UCSD-AML1 (cell line): ENCODE measurements at regions not wholly inside any gene's neighbourhood (a gene's known extent, or its start where the extent isn't known, plus 50 kb on each side); places are given as distances from the start of the nearest gene placed in this dataset.

ENCODE experiments used
- DNase-seq: peaks from one replicate; lab custom pipeline; 2025; ENCODE audit not compliant: unreplicated experiment; lab: John Stamatoyannopoulos, UW

- DNase-seq = no peak
These were observed 318.7 kb upstream of the CHRM2 start for GRCh38 chr7:136549756-136550155.

- DNase-seq = no peak
These were observed 334.7 kb upstream of the CHRM2 start for GRCh38 chr7:136533732-136534131.

GRCh38 chr7:136530831-136531230 lies 337.6 kb upstream of the CHRM2 start:
- DNase-seq = no peak

GRCh38 chr7:136528329-136528728 lies 340.1 kb upstream of the CHRM2 start:
- no peak for DNase-seq

- no peak for DNase-seq
These were observed 340.9 kb upstream of the CHRM2 start for GRCh38 chr7:136527554-136527953.

GRCh38 chr7:136526408-136527105 lies 341.9 kb upstream of the CHRM2 start:
- no peak for DNase-seq

GRCh38 chr7:136523571-136523970 lies 344.9 kb upstream of the CHRM2 start:
- DNase-seq = no peak

GRCh38 chr7:136517971-136518370 lies 350.5 kb upstream of the CHRM2 start:
- DNase-seq = no peak

GRCh38 chr7:136514776-136515175 lies 353.7 kb upstream of the CHRM2 start:
- no peak for DNase-seq

GRCh38 chr7:136513744-136514143 lies 354.7 kb upstream of the CHRM2 start:
- DNase-seq = no peak

- DNase-seq = no peak
These were observed 359.0 kb upstream of the CHRM2 start for GRCh38 chr7:136509466-136509865.

- DNase-seq = no peak
These were observed 366.3 kb upstream of the CHRM2 start for GRCh38 chr7:136502162-136502561.

GRCh38 chr7:136501151-136501550 lies 367.3 kb upstream of the CHRM2 start:
- no peak for DNase-seq

- DNase-seq = no peak
These were observed 371.9 kb upstream of the CHRM2 start for GRCh38 chr7:136496551-136496950.

- no peak for DNase-seq
These were observed 373.4 kb upstream of the CHRM2 start for GRCh38 chr7:136495081-136495480.

- no peak for DNase-seq
These were observed 376.1 kb upstream of the CHRM2 start for GRCh38 chr7:136492366-136492765.

GRCh38 chr7:136489808-136490207 lies 378.6 kb upstream of the CHRM2 start:
- DNase-seq = no peak

- no peak for DNase-seq
These were observed 387.6 kb upstream of the CHRM2 start for GRCh38 chr7:136480901-136481300.

- no peak for DNase-seq
These were observed 388.5 kb upstream of the CHRM2 start for GRCh38 chr7:136479922-136480321.

- no peak for DNase-seq
These were observed 398.3 kb upstream of the CHRM2 start for GRCh38 chr7:136470179-136470578.

GRCh38 chr7:136452949-136453348 lies 415.5 kb upstream of the CHRM2 start:
- no peak for DNase-seq

- no peak for DNase-seq
These were observed 421.7 kb upstream of the CHRM2 start for GRCh38 chr7:136446751-136447150.

- DNase-seq = no peak
These were observed 426.6 kb upstream of the CHRM2 start for GRCh38 chr7:136441835-136442234.
